Cardiac muscle cell (in vitro differentiated cells and primary cell): ENCODE measurements at regions not wholly inside any gene's neighbourhood (a gene's known extent, or its start where the extent isn't known, plus 50 kb on each side); places are given as distances from the start of the nearest gene placed in this dataset.

ENCODE experiments used
- DNase-seq, 2 donors: peaks; one replicate each; pipeline versions ENCODE4 v3.0.0 to v3.0.0-alpha.2; 2010 to 2017; ENCODE audit warnings: low read depth in 1 of 2, low spot score in 1 of 2
- H3K27ac ChIP-seq: fragments of 200-600 bp; sonication (generic); 2 replicates; pipeline ENCODE4 v1.5.1; 2016
- H3K27me3 ChIP-seq: fragments of 200-600 bp; sonication (generic); 2 replicates; pipeline ENCODE4 v1.6.0; 2016; ENCODE audit warnings: control low read depth
- H3K36me3 ChIP-seq: fragments of 200-600 bp; sonication (generic); 2 replicates; pipeline ENCODE4 v1.5.1; 2016; ENCODE audit warnings: control low read depth
- H3K4me1 ChIP-seq: fragments of 200-600 bp; sonication (generic); 2 replicates; pipeline ENCODE4 v1.8.1; 2017; ENCODE audit warnings: low read depth, mild to moderate bottlenecking, mixed run types
- H3K4me3 ChIP-seq: fragments of 200-600 bp; sonication (generic); 2 replicates; pipeline ENCODE4 v1.5.1; 2016; ENCODE audit warnings: mild to moderate bottlenecking
- H3K9me3 ChIP-seq: fragments of 200-600 bp; sonication (generic); 2 replicates; pipeline ENCODE4 v1.5.1; 2017; ENCODE audit warnings: low read depth, mild to moderate bottlenecking, control low read depth
- TF ChIP-seq, protein P1 (sequence below): IDR thresholded peaks from 2 replicates; pipeline ENCODE4 v1.5.1; 2012; ENCODE audit warnings: low read depth, mild to moderate bottlenecking, low read length

DNA sequence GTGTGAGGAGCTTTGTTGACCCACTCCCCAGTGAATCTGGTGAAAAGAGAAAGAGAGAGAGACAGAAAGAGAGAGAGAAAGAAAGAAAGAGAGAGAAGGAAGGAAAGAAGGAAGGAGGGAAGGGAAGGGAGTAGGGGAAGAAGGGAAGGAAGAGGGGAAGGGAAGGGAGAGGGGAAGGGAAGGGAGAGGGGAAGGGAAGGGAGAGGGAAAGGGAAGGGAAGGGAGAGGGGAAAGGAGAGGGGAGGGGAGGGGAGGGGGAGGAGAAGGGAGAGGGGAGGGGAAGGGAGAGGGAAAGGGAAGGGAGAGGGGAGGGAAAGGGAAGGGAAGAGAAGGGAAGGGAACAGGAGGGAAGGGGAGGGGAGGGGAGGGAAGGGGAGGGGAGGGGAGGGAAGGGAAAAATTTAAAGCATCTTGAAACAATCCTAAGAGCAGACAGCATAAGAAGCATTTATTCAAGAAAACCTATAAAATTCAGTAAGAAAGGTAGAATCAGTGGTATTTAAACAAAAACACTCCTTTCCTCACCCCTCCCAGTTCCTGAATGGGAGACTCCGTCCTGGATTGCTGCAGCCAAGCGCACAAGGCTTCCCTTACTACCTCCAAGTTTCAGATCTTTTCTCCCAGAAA lies 846.2 kb upstream of the POM121L12 start:
- H3K36me3 ChIP-seq: no peaks in the 10 kb centered on the region
- TF ChIP-seq, protein P1, sequence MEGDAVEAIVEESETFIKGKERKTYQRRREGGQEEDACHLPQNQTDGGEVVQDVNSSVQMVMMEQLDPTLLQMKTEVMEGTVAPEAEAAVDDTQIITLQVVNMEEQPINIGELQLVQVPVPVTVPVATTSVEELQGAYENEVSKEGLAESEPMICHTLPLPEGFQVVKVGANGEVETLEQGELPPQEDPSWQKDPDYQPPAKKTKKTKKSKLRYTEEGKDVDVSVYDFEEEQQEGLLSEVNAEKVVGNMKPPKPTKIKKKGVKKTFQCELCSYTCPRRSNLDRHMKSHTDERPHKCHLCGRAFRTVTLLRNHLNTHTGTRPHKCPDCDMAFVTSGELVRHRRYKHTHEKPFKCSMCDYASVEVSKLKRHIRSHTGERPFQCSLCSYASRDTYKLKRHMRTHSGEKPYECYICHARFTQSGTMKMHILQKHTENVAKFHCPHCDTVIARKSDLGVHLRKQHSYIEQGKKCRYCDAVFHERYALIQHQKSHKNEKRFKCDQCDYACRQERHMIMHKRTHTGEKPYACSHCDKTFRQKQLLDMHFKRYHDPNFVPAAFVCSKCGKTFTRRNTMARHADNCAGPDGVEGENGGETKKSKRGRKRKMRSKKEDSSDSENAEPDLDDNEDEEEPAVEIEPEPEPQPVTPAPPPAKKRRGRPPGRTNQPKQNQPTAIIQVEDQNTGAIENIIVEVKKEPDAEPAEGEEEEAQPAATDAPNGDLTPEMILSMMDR: no peak
- no peaks in the 10 kb centered on the region for H3K27me3 ChIP-seq
- no peaks in the 10 kb centered on the region for H3K4me1 ChIP-seq
- no peaks in the 10 kb centered on the region for H3K9me3 ChIP-seq
- no peak overlapping the region for H3K4me3 ChIP-seq
- DNase-seq: no peak
- H3K27ac ChIP-seq: no peak overlapping the region

DNA sequence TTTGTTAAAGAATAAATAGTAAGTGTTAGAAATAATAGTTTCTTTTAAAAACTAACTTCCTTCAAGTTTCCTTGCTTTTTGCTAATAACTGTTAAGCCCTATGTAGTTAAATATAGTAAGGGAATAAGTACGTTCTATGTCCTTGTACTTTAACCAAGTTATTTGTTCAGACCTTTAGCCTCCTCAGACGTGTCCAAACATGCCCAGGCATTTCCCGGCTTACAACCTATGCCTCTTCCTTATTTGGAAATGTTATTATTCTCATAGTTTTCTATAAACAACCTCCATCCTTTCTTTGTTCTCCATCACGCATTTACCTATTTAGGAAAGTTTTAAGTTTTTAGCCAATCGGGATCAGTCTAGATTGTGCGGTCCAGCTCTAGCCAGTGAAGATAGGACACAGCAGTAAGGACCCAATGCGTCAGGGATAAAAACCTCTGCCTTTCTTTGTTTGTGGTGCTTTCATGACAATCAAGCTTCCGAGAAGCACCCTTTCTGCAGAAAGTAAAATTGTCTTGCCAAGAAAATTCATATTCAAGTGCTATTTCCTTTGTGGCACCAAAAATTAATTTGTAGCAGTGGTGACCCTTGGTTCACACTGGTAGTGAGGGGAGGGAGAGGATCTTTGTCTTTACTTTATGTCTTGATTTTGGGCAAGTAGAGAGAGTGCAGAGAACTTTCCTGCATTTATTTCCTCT lies 851.3 kb upstream of the POM121L12 start:
- H3K9me3 ChIP-seq: no peaks in the 10 kb centered on the region
- H3K4me1 ChIP-seq: no peaks in the 10 kb centered on the region
- no peaks in the 10 kb centered on the region for H3K27me3 ChIP-seq
- no peak overlapping the region for H3K27ac ChIP-seq
- no peak overlapping the region for H3K4me3 ChIP-seq
- TF ChIP-seq, protein P1: no peak
- H3K36me3 ChIP-seq: no peaks in the 10 kb centered on the region
- no peak for DNase-seq

DNA sequence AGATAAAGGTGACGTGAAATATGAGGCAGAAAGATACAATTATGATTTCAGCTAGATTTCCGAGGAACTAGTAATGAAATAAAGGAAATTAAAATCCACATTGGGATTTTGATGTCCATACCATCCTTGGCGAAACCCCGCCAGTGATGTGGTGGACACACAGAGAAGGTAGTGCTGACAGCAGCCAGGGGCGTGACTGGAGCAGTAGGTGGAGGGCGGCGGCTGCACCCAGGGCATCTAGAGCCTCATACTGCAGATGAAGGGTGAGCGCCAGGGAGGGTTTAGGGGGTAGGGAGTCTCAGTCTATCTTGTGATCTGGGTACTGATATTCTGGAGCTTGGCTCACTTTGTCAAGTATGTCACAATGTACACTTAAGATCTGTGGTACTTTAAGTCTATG lies 855.5 kb upstream of the POM121L12 start:
- H3K36me3 ChIP-seq: no peaks in the 10 kb centered on the region
- H3K27me3 ChIP-seq: no peaks in the 10 kb centered on the region
- no peaks in the 10 kb centered on the region for H3K9me3 ChIP-seq
- no peak overlapping the region for H3K27ac ChIP-seq
- DNase-seq: no peak
- H3K4me3 ChIP-seq: no peak overlapping the region
- H3K4me1 ChIP-seq: no peaks in the 10 kb centered on the region
- TF ChIP-seq, protein P1: no peak

DNA sequence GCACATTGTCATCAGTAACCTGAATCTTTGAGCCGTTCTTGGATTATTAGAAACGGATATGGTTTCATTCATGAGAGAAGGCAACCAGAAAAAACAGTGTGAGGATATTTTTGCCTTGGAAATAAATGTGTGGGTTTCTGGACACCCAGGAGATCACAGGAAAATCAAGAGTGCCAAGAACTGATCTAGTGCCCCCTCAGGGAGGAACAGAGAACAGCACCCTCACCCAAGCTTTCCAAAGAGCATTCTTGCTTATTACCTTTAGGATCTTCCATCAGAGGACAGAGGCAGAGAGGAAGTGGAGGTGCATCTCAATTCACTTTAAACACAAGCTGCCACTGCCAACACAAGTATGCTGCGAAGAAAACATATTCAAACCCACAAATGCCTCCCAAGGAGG lies 851.5 kb upstream of the COBL start:
- TF ChIP-seq, protein P1: no peak
- H3K4me1 ChIP-seq: no peaks in the 10 kb centered on the region

DNA sequence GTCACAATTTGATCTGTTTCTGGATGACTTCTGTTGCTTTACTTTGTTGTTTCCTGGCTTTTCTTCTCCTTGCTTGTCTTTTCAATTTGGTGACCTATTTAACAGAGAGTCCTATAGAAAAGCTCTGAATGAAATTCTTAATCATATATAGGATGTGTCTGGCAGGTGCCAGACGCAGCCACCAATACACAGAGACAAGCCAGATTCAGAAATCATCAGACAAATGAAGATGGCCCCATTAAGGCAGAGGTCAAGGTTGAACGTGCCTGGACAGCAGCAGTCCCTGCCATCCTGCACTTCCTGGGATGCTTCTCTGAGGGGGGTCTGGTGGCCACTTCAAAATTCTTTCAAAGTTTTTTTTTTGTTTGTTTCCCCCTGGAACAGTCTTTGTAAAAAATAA lies 846.7 kb upstream of the COBL start:
- Histone ChIP-seq H3K9me3 (no peaks in the 10 kb centered on the region), H3K4me3 (no peak overlapping the region), H3K36me3 (no peaks in the 10 kb centered on the region), H3K27me3 (no peaks in the 10 kb centered on the region), H3K4me1 (no peaks in the 10 kb centered on the region), H3K27ac (no peak overlapping the region)
- no peak for DNase-seq
- TF ChIP-seq, protein P1: no peak

More for the DNA sequence above, 851.5 kb upstream of the COBL start:
- no peak overlapping the region for H3K27ac ChIP-seq
- no peaks in the 10 kb centered on the region for H3K9me3 ChIP-seq
- no peaks in the 10 kb centered on the region for H3K27me3 ChIP-seq
- no peaks in the 10 kb centered on the region for H3K36me3 ChIP-seq
- DNase-seq: no peak
- no peak overlapping the region for H3K4me3 ChIP-seq
